SK-N-SH (cell line): ENCODE measurements at regions not wholly inside any gene's neighbourhood (a gene's known extent, or its start where the extent isn't known, plus 50 kb on each side); places are given as distances from the start of the nearest gene placed in this dataset.

ENCODE experiments used
- POLR2AphosphoS5 ChIP-seq: IDR thresholded peaks from 2 replicates; pipeline ENCODE4 v1.6.1; 2012; ENCODE audit warnings: low read depth, low read length
- RAD21 ChIP-seq: IDR thresholded peaks from 2 replicates; pipeline ENCODE4 v1.6.1; 2012; ENCODE audit warnings: mild to moderate bottlenecking, low read length
- TF ChIP-seq, protein P1 (sequence below): fragments of 200-600 bp; sonication (generic); IDR thresholded peaks from 2 replicates; pipeline ENCODE4 v1.6.1; 2017; ENCODE audit warnings: antibody characterized with exemption, mild to moderate bottlenecking, moderate library complexity

DNA sequence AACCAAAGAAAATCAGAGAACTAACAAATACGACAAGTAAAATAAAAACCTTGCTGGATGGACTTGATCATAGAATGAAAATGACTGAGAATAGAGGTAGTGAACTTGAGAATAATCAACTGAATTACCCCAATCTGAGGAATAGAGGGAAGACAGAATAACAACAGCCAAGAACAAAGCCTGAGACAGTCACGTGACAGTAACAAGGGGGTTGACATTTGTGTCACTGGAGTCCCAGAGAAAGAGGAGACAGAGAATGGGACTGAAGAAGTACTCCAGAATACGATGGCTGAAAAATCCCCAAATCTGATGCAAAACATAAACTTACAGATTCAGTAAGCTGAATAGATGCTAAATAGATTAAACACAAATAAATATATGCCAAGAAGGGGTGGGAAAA lies 248.5 kb upstream of the HDAC4 start:
- TF ChIP-seq POLR2AphosphoS5 (no peak), RAD21 (no peak)
- TF ChIP-seq, protein P1, sequence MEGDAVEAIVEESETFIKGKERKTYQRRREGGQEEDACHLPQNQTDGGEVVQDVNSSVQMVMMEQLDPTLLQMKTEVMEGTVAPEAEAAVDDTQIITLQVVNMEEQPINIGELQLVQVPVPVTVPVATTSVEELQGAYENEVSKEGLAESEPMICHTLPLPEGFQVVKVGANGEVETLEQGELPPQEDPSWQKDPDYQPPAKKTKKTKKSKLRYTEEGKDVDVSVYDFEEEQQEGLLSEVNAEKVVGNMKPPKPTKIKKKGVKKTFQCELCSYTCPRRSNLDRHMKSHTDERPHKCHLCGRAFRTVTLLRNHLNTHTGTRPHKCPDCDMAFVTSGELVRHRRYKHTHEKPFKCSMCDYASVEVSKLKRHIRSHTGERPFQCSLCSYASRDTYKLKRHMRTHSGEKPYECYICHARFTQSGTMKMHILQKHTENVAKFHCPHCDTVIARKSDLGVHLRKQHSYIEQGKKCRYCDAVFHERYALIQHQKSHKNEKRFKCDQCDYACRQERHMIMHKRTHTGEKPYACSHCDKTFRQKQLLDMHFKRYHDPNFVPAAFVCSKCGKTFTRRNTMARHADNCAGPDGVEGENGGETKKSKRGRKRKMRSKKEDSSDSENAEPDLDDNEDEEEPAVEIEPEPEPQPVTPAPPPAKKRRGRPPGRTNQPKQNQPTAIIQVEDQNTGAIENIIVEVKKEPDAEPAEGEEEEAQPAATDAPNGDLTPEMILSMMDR = no peak
